ENCODE measurements at regions not wholly inside any gene's neighbourhood (a gene's known extent, or its start where the extent isn't known, plus 50 kb on each side); places are given as distances from the start of the nearest gene placed in this dataset.
"Not testable (repeated sequence)": the region's sequence is repeated elsewhere in the genome, so short reads cannot be mapped to it uniquely, and the experiment has no call there.

GRCh38 chrX:122221810-122222209 is 962.3 kb upstream of the GRIA3 start:
- H3K4me3 Mint-ChIP-seq; DNase-seq; H3K36me3 Mint-ChIP-seq (ENCODE audit: insufficient read depth); ATAC-seq; H3K27me3 Mint-ChIP-seq (ENCODE audit: low read depth); H3K4me1 Mint-ChIP-seq (ENCODE audit: low read depth); H3K9me3 Mint-ChIP-seq: not testable (repeated sequence)

GRCh38 chrX:122224137-122224536 is 959.9 kb upstream of the GRIA3 start:
- not testable (repeated sequence) for H3K36me3 Mint-ChIP-seq (ENCODE audit: insufficient read depth); H3K9me3 Mint-ChIP-seq; H3K4me3 Mint-ChIP-seq; DNase-seq; H3K27me3 Mint-ChIP-seq (ENCODE audit: low read depth); H3K4me1 Mint-ChIP-seq (ENCODE audit: low read depth); ATAC-seq

GRCh38 chrX:122238801-122239200 is 945.3 kb upstream of the GRIA3 start:
- Mint-ChIP-seq H3K9me3 (peaks cover 6% of the 10 kb centered on the region), H3K36me3 (ENCODE audit: insufficient read depth) (no peaks in the 10 kb centered on the region), H3K4me1 (ENCODE audit: low read depth) (no peaks in the 10 kb centered on the region), H3K27me3 (ENCODE audit: low read depth) (no peaks in the 10 kb centered on the region), H3K4me3 (no peak overlapping the region)
- no peak for DNase-seq
- ATAC-seq, result no peak

GRCh38 chrX:122241959-122242358 is 942.1 kb upstream of the GRIA3 start:
- no peak for DNase-seq
- H3K27me3 Mint-ChIP-seq (ENCODE audit: low read depth), result no peaks in the 10 kb centered on the region
- H3K4me3 Mint-ChIP-seq, result no peak overlapping the region
- H3K4me1 Mint-ChIP-seq (ENCODE audit: low read depth), result no peaks in the 10 kb centered on the region
- H3K9me3 Mint-ChIP-seq, result no peaks in the 10 kb centered on the region
- no peaks in the 10 kb centered on the region for H3K36me3 Mint-ChIP-seq (ENCODE audit: insufficient read depth)
- ATAC-seq, result no peak

GRCh38 chrX:122244080-122244479 is 940.0 kb upstream of the GRIA3 start:
- no peaks in the 10 kb centered on the region for H3K9me3 Mint-ChIP-seq
- H3K27me3 Mint-ChIP-seq (ENCODE audit: low read depth), result no peaks in the 10 kb centered on the region
- H3K4me3 Mint-ChIP-seq, result no peak overlapping the region
- ATAC-seq, result no peak
- no peaks in the 10 kb centered on the region for H3K36me3 Mint-ChIP-seq (ENCODE audit: insufficient read depth)
- DNase-seq, result no peak
- H3K4me1 Mint-ChIP-seq (ENCODE audit: low read depth), result no peaks in the 10 kb centered on the region

GRCh38 chrX:122245175-122245574 is 938.9 kb upstream of the GRIA3 start:
- Mint-ChIP-seq H3K36me3 (ENCODE audit: insufficient read depth) (no peaks in the 10 kb centered on the region), H3K9me3 (no peaks in the 10 kb centered on the region), H3K27me3 (ENCODE audit: low read depth) (no peaks in the 10 kb centered on the region), H3K4me1 (ENCODE audit: low read depth) (no peaks in the 10 kb centered on the region), H3K4me3 (no peak overlapping the region)
- ATAC-seq, result no peak
- DNase-seq, result no peak

GRCh38 chrX:122245943-122246342 is 938.1 kb upstream of the GRIA3 start:
- DNase-seq (no peak), ATAC-seq (no peak)
- Mint-ChIP-seq H3K4me3 (no peak overlapping the region), H3K27me3 (ENCODE audit: low read depth) (no peaks in the 10 kb centered on the region), H3K9me3 (no peaks in the 10 kb centered on the region), H3K36me3 (ENCODE audit: insufficient read depth) (no peaks in the 10 kb centered on the region), H3K4me1 (ENCODE audit: low read depth) (no peaks in the 10 kb centered on the region)

- H3K36me3 Mint-ChIP-seq (ENCODE audit: insufficient read depth), result no peaks in the 10 kb centered on the region
- no peaks in the 10 kb centered on the region for H3K4me1 Mint-ChIP-seq (ENCODE audit: low read depth)
- no peaks in the 10 kb centered on the region for H3K9me3 Mint-ChIP-seq
- H3K27me3 Mint-ChIP-seq (ENCODE audit: low read depth), result no peaks in the 10 kb centered on the region
- no peak for DNase-seq
- ATAC-seq, result no peak
- H3K4me3 Mint-ChIP-seq, result no peak overlapping the region
Measured at GRCh38 chrX:122246937-122247336, 937.1 kb upstream of the GRIA3 start.

- Mint-ChIP-seq H3K27me3 (ENCODE audit: low read depth) (no peaks in the 10 kb centered on the region), H3K4me1 (ENCODE audit: low read depth) (no peaks in the 10 kb centered on the region), H3K36me3 (ENCODE audit: insufficient read depth) (no peaks in the 10 kb centered on the region), H3K9me3 (no peaks in the 10 kb centered on the region), H3K4me3 (no peak overlapping the region)
- DNase-seq (no peak), ATAC-seq (no peak)
Measured at GRCh38 chrX:122248681-122249080, 935.4 kb upstream of the GRIA3 start.

- Mint-ChIP-seq H3K4me3 (no peak overlapping the region), H3K36me3 (ENCODE audit: insufficient read depth) (no peaks in the 10 kb centered on the region), H3K9me3 (no peaks in the 10 kb centered on the region), H3K27me3 (ENCODE audit: low read depth) (no peaks in the 10 kb centered on the region), H3K4me1 (ENCODE audit: low read depth) (no peaks in the 10 kb centered on the region)
- ATAC-seq (no peak), DNase-seq (no peak)
Measured at GRCh38 chrX:122252454-122252853, 931.6 kb upstream of the GRIA3 start.

- no peaks in the 10 kb centered on the region for H3K27me3 Mint-ChIP-seq (ENCODE audit: low read depth)
- H3K4me3 Mint-ChIP-seq, result no peak overlapping the region
- no peaks in the 10 kb centered on the region for H3K4me1 Mint-ChIP-seq (ENCODE audit: low read depth)
- H3K9me3 Mint-ChIP-seq, result peaks cover 11% of the 10 kb centered on the region
- H3K36me3 Mint-ChIP-seq (ENCODE audit: insufficient read depth), result no peaks in the 10 kb centered on the region
- no peak for DNase-seq
- no peak for ATAC-seq
Measured at GRCh38 chrX:122268353-122268752, 915.7 kb upstream of the GRIA3 start.

GRCh38 chrX:122269243-122269781 is 914.8 kb upstream of the GRIA3 start:
- Mint-ChIP-seq H3K9me3 (peaks cover 9% of the 10 kb centered on the region), H3K36me3 (ENCODE audit: insufficient read depth) (no peaks in the 10 kb centered on the region), H3K4me3 (no peak overlapping the region), H3K4me1 (ENCODE audit: low read depth) (no peaks in the 10 kb centered on the region), H3K27me3 (ENCODE audit: low read depth) (no peaks in the 10 kb centered on the region)
- DNase-seq, result no peak
- no peak for ATAC-seq

- H3K27me3 Mint-ChIP-seq (ENCODE audit: low read depth), result no peaks in the 10 kb centered on the region
- no peaks in the 10 kb centered on the region for H3K4me1 Mint-ChIP-seq (ENCODE audit: low read depth)
- DNase-seq, result no peak
- H3K4me3 Mint-ChIP-seq, result no peak overlapping the region
- H3K36me3 Mint-ChIP-seq (ENCODE audit: insufficient read depth), result no peaks in the 10 kb centered on the region
- ATAC-seq, result no peak
- peaks cover 6% of the 10 kb centered on the region for H3K9me3 Mint-ChIP-seq
Measured at GRCh38 chrX:122270809-122271494, 913.1 kb upstream of the GRIA3 start.

- ATAC-seq (no peak), DNase-seq (no peak)
- H3K9me3 Mint-ChIP-seq, result peaks cover 6% of the 10 kb centered on the region
- no peak overlapping the region for H3K4me3 Mint-ChIP-seq
- H3K4me1 Mint-ChIP-seq (ENCODE audit: low read depth), result no peaks in the 10 kb centered on the region
- H3K36me3 Mint-ChIP-seq (ENCODE audit: insufficient read depth), result no peaks in the 10 kb centered on the region
- no peaks in the 10 kb centered on the region for H3K27me3 Mint-ChIP-seq (ENCODE audit: low read depth)
Measured at GRCh38 chrX:122272011-122272410, 912.1 kb upstream of the GRIA3 start.

GRCh38 chrX:122279746-122280145 is 904.3 kb upstream of the GRIA3 start:
- H3K4me3 Mint-ChIP-seq, result no peak overlapping the region
- DNase-seq (no peak), ATAC-seq (no peak)
- H3K4me1 Mint-ChIP-seq (ENCODE audit: low read depth), result no peaks in the 10 kb centered on the region
- H3K36me3 Mint-ChIP-seq (ENCODE audit: insufficient read depth), result no peaks in the 10 kb centered on the region
- no peaks in the 10 kb centered on the region for H3K27me3 Mint-ChIP-seq (ENCODE audit: low read depth)
- H3K9me3 Mint-ChIP-seq, result no peaks in the 10 kb centered on the region
